ENCODE measurements at regions not wholly inside any gene's neighbourhood (a gene's known extent, or its start where the extent isn't known, plus 50 kb on each side); places are given as distances from the start of the nearest gene placed in this dataset.

- TF ChIP-seq POLR2AphosphoS5 (IDR thresholded peaks at IDR 0.05; ENCODE audit: low read depth) (no peak), CTCF (IDR thresholded peaks at IDR 0.05; ENCODE audit: insufficient read depth, low read length) (no peak)
Measured at GRCh38 chr22:49113758-49114157, 713.9 kb downstream of the BRD1 start.

Data from HL-60 (cell line).